ENCODE measurements at regions not wholly inside any gene's neighbourhood (a gene's known extent, or its start where the extent isn't known, plus 50 kb on each side); places are given as distances from the start of the nearest gene placed in this dataset.

GRCh38 chr6:115159733-115160132 is 816.9 kb upstream of the HS3ST5 start:
- Histone ChIP-seq H2BK20ac (ENCODE audit: low read length) (no peak overlapping the region), H3K4ac (replicated peaks; ENCODE audit: insufficient read length, low read depth, low read length) (no peak overlapping the region), H3K14ac (ENCODE audit: insufficient read length) (no peak overlapping the region), H3K4me2 (ENCODE audit: insufficient read depth in 1 of 2, low read depth in 2 of 2, low read length in 2 of 2) (no peak overlapping the region), H3K56ac (replicated peaks; ENCODE audit: insufficient read length, low read depth, low read length) (no peak overlapping the region), H3K23me2 (ENCODE audit: low read depth, low read length) (no peaks in the 10 kb centered on the region), H4K5ac (ENCODE audit: insufficient read length, low read depth, low read length) (no peak overlapping the region), H3K27ac (ENCODE audit: low read depth, low read length) (no peak overlapping the region), H2BK12ac (ENCODE audit: low read depth, low read length) (no peak overlapping the region), H3K79me1 (ENCODE audit: low read depth, low read length) (no peaks in the 10 kb centered on the region), H3K27me3 (replicated peaks in 1 of 4; ENCODE audit: control insufficient read depth in 3 of 4, extremely low read depth in 1 of 4, insufficient read depth in 3 of 4, low read length in 3 of 4) (no peaks in the 10 kb centered on the region), H3K36me3 (ENCODE audit: control insufficient read depth in 2 of 4, insufficient read depth in 4 of 4, low read length in 3 of 4) (no peaks in the 10 kb centered on the region), H3K9me3 (ENCODE audit: insufficient read depth in 2 of 2, low read depth in 1 of 2, low read length in 1 of 2) (no peaks in the 10 kb centered on the region), H2AK5ac (ENCODE audit: low read depth, low read length) (no peak overlapping the region), H2BK5ac (ENCODE audit: low read depth, low read length) (no peak overlapping the region), H2BK15ac (ENCODE audit: low read length) (no peak overlapping the region), H3K4me3 (ENCODE audit: extremely low read depth in 1 of 4, insufficient read depth in 2 of 4, low read depth in 3 of 4, low read length in 4 of 4) (no peak overlapping the region), H3K4me1 (replicated peaks in 1 of 4; ENCODE audit: control insufficient read depth in 3 of 4, insufficient read depth in 4 of 4, low read length in 3 of 4) (no peaks in the 10 kb centered on the region), H4K20me1 (replicated peaks in 1 of 2; ENCODE audit: control insufficient read depth in 1 of 2, insufficient read depth in 2 of 2, low read length in 2 of 2) (no peaks in the 10 kb centered on the region), H3K23ac (ENCODE audit: insufficient read length) (no peak overlapping the region), H4K91ac (replicated peaks; ENCODE audit: insufficient read length, low read length) (no peak overlapping the region), H2BK120ac (replicated peaks; ENCODE audit: low read depth, low read length) (no peak overlapping the region), H3K9ac (replicated peaks in 1 of 4; ENCODE audit: extremely low read depth in 1 of 4, low read depth in 3 of 4, low read length in 3 of 4) (no peak overlapping the region), H2AFZ (ENCODE audit: low read length) (no peak overlapping the region), H3K79me2 (ENCODE audit: control insufficient read depth in 1 of 2, insufficient read depth in 2 of 2, low read length in 2 of 2) (no peaks in the 10 kb centered on the region), H3K18ac (ENCODE audit: extremely low read depth, low read length) (no peak overlapping the region), H4K8ac (ENCODE audit: extremely low read depth, insufficient read depth, low read length) (no peak overlapping the region)
- POLR2A ChIA-PET (ENCODE audit: partially characterized antibody): no interaction called here
- DNase-seq (ENCODE audit: low read depth in 1 of 2, low spot score in 2 of 2): no peak
- TF ChIP-seq TEAD4 (IDR thresholded peaks at IDR 0.05; ENCODE audit: low read depth, low read length) (no peak), CTBP2 (IDR thresholded peaks at IDR 0.05; ENCODE audit: borderline replicate concordance, insufficient read depth, insufficient read length, low read length) (no peak), MAFK (IDR thresholded peaks at IDR 0.05; ENCODE audit: low read depth, low read length) (peak; percentile 67), MAX (IDR thresholded peaks at IDR 0.05) (no peak), EZH2 (IDR thresholded peaks at IDR 0.05; ENCODE audit: low read depth, low read length, severe bottlenecking) (no peak)
- CTCF ChIA-PET (ENCODE audit: partially characterized antibody): interaction anchor here (1.3 kb wide), 1 partner anchor 18 kb away, joined by 3 read pairs; no protein-coding TSS in a partner anchor
- no peak for FAIRE-seq
